Cardiac muscle cell (in vitro differentiated cells and primary cell): ENCODE measurements at regions not wholly inside any gene's neighbourhood (a gene's known extent, or its start where the extent isn't known, plus 50 kb on each side); places are given as distances from the start of the nearest gene placed in this dataset.

Source experiments
- DNase-seq, 2 donors: peaks; one replicate each; pipeline versions ENCODE4 v3.0.0 to v3.0.0-alpha.2; 2010 to 2017; ENCODE audit warnings: low read depth in 1 of 2, low spot score in 1 of 2
- H3K27ac ChIP-seq: fragments of 200-600 bp; sonication (generic); 2 replicates; pipeline ENCODE4 v1.5.1; 2016
- H3K27me3 ChIP-seq: fragments of 200-600 bp; sonication (generic); 2 replicates; pipeline ENCODE4 v1.6.0; 2016; ENCODE audit warnings: control low read depth
- H3K36me3 ChIP-seq: fragments of 200-600 bp; sonication (generic); 2 replicates; pipeline ENCODE4 v1.5.1; 2016; ENCODE audit warnings: control low read depth
- H3K4me1 ChIP-seq: fragments of 200-600 bp; sonication (generic); 2 replicates; pipeline ENCODE4 v1.8.1; 2017; ENCODE audit warnings: low read depth, mild to moderate bottlenecking, mixed run types
- H3K4me3 ChIP-seq: fragments of 200-600 bp; sonication (generic); 2 replicates; pipeline ENCODE4 v1.5.1; 2016; ENCODE audit warnings: mild to moderate bottlenecking
- H3K9me3 ChIP-seq: fragments of 200-600 bp; sonication (generic); 2 replicates; pipeline ENCODE4 v1.5.1; 2017; ENCODE audit warnings: low read depth, mild to moderate bottlenecking, control low read depth
- TF ChIP-seq, protein P1 (sequence below): IDR thresholded peaks from 2 replicates; pipeline ENCODE4 v1.5.1; 2012; ENCODE audit warnings: low read depth, mild to moderate bottlenecking, low read length

DNA sequence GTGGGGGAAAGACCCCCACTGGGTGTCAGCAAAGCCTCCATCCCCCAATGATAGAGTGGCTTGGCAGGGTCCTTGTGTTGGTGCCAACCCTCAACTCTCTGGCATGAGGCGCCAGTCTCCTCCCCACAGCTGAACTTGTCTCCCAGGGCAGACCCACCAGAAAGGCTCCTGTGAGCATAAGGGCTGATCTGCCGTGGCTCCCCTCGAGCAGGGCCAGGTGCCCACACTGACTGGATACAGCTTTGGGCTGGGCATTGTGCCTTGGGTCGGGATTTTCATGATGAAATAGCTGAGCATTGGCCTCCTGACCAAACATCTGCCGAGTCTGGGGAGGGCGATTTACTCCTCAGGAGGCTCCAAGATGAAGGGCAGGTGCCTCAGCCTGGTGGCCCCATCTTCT lies 68.1 kb upstream of the NPTX2 start:
- H3K36me3 ChIP-seq = no peaks in the 10 kb centered on the region
- TF ChIP-seq, protein P1, sequence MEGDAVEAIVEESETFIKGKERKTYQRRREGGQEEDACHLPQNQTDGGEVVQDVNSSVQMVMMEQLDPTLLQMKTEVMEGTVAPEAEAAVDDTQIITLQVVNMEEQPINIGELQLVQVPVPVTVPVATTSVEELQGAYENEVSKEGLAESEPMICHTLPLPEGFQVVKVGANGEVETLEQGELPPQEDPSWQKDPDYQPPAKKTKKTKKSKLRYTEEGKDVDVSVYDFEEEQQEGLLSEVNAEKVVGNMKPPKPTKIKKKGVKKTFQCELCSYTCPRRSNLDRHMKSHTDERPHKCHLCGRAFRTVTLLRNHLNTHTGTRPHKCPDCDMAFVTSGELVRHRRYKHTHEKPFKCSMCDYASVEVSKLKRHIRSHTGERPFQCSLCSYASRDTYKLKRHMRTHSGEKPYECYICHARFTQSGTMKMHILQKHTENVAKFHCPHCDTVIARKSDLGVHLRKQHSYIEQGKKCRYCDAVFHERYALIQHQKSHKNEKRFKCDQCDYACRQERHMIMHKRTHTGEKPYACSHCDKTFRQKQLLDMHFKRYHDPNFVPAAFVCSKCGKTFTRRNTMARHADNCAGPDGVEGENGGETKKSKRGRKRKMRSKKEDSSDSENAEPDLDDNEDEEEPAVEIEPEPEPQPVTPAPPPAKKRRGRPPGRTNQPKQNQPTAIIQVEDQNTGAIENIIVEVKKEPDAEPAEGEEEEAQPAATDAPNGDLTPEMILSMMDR = no peak
- H3K27me3 ChIP-seq = no peaks in the 10 kb centered on the region
- H3K9me3 ChIP-seq = no peaks in the 10 kb centered on the region
- no peaks in the 10 kb centered on the region for H3K4me1 ChIP-seq
- no peak for DNase-seq
- H3K27ac ChIP-seq = no peak overlapping the region
- H3K4me3 ChIP-seq = no peak overlapping the region

GRCh38 chr7:98548370-98548769 lies 68.7 kb upstream of the NPTX2 start:
- Histone ChIP-seq H3K9me3 (no peaks in the 10 kb centered on the region), H3K27me3 (no peaks in the 10 kb centered on the region), H3K36me3 (no peaks in the 10 kb centered on the region), H3K4me1 (no peaks in the 10 kb centered on the region), H3K27ac (no peak overlapping the region), H3K4me3 (no peak overlapping the region)
- TF ChIP-seq, protein P1 = no peak
- no peak for DNase-seq

GRCh38 chr7:98541101-98541500 lies 76.0 kb upstream of the NPTX2 start:
- no peaks in the 10 kb centered on the region for H3K36me3 ChIP-seq
- no peak for DNase-seq
- no peak overlapping the region for H3K27ac ChIP-seq
- no peaks in the 10 kb centered on the region for H3K4me1 ChIP-seq
- H3K9me3 ChIP-seq = no peaks in the 10 kb centered on the region
- TF ChIP-seq, protein P1 = no peak
- no peak overlapping the region for H3K4me3 ChIP-seq
- H3K27me3 ChIP-seq = no peaks in the 10 kb centered on the region

DNA sequence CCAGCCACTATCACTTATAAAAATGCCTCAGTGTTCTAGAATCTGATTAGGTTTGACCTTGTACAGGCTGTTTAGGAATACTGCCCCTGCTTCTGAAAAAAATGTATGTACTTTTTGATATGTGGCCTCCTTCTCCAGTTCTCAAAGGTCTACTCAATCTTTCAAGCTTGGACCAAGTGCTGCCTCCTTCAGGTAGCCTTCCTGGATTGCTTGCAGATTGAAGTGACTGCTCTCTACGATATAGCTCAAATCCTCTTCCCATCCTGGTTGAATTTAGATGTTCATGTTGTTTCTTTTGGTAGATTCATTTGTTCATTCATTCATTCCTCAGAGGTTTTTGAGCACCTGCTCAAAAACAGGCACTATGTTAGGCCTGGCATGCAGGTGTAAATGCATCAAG lies 77.2 kb upstream of the NPTX2 start:
- no peak for DNase-seq
- no peaks in the 10 kb centered on the region for H3K9me3 ChIP-seq
- TF ChIP-seq, protein P1 = no peak
- no peak overlapping the region for H3K4me3 ChIP-seq
- no peaks in the 10 kb centered on the region for H3K4me1 ChIP-seq
- no peaks in the 10 kb centered on the region for H3K36me3 ChIP-seq
- no peaks in the 10 kb centered on the region for H3K27me3 ChIP-seq
- H3K27ac ChIP-seq = no peak overlapping the region

GRCh38 chr7:98536803-98537202 lies 80.3 kb upstream of the NPTX2 start:
- DNase-seq = no peak
- no peak overlapping the region for H3K27ac ChIP-seq
- TF ChIP-seq, protein P1 = no peak
- no peak overlapping the region for H3K4me3 ChIP-seq
- no peaks in the 10 kb centered on the region for H3K36me3 ChIP-seq
- H3K9me3 ChIP-seq = no peaks in the 10 kb centered on the region
- no peaks in the 10 kb centered on the region for H3K4me1 ChIP-seq
- no peaks in the 10 kb centered on the region for H3K27me3 ChIP-seq

DNA sequence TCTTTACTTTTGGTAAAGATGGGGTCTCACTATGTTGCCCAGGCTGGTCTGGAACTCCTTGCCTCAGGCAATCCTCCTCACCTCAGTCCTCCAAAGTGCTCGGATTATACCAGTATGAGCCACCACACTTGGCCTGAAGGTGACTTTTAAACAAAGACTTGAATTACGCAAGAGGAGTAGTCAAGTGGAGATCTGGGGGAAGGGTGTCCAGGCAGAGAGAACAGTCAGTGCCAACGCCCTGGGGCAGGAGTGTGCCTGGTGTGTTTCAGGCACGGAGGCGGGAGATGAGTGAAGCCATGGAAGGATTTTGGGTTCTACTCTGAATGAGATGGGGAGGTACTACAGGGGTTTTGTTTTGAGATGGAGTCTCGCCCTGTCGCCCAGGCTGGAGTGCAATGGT lies 82.6 kb upstream of the NPTX2 start:
- no peak for DNase-seq

More for the DNA sequence above, 82.6 kb upstream of the NPTX2 start:
- Histone ChIP-seq H3K9me3 (no peaks in the 10 kb centered on the region), H3K4me1 (no peaks in the 10 kb centered on the region), H3K4me3 (no peak overlapping the region), H3K27ac (no peak overlapping the region), H3K36me3 (no peaks in the 10 kb centered on the region), H3K27me3 (no peaks in the 10 kb centered on the region)
- TF ChIP-seq, protein P1 = no peak
